H1 (cell line): ENCODE measurements at regions not wholly inside any gene's neighbourhood (a gene's known extent, or its start where the extent isn't known, plus 50 kb on each side); places are given as distances from the start of the nearest gene placed in this dataset.

Experiments used
- EZH2 ChIP-seq: fragments of 200-600 bp; sonication (generic); IDR thresholded peaks from 2 replicates; pipeline ENCODE4 v1.7.1; 2012; ENCODE audit warnings: low read depth, mild to moderate bottlenecking, moderate library complexity, low read length, inconsistent platforms; ENCODE audit not compliant: severe bottlenecking
- JUND ChIP-seq: IDR thresholded peaks from 2 replicates; pipeline ENCODE4 v1.6.1; 2011; ENCODE audit warnings: mild to moderate bottlenecking, improper control_type of control experiment, low read length
- MAX ChIP-seq: IDR thresholded peaks from 2 replicates; pipeline ENCODE4 v1.6.1; 2012; ENCODE audit warnings: inconsistent platforms
- RNF2 ChIP-seq: fragments of 200-900, 300-1000 bp; sonication (generic); IDR thresholded peaks from 2 replicates; pipeline ENCODE4 v1.7.1; 2016; ENCODE audit warnings: borderline replicate concordance, low read depth, mild to moderate bottlenecking, antibody characterized with exemption, low read length; ENCODE audit not compliant: poor library complexity, severe bottlenecking; ENCODE audit errors: missing control alignments
- TCF12 ChIP-seq: IDR thresholded peaks from 2 replicates; pipeline ENCODE4 v1.6.1; 2011; ENCODE audit warnings: low read depth, mild to moderate bottlenecking, low read length
- TF ChIP-seq, protein P1 (sequence below), 3 experiments: IDR thresholded peaks; 1 replicate in 2 of 3; 2 replicates in 1 of 3; pipeline versions ENCODE4 v1.5.1 to v1.6.1; 2011; ENCODE audit warnings: low read length in 3 of 3, mild to moderate bottlenecking in 3 of 3, inconsistent platforms in 2 of 3, low read depth in 1 of 3, moderate library complexity in 1 of 3; ENCODE audit not compliant: insufficient read depth in 1 of 3; ENCODE audit errors: control extremely low read depth in 1 of 3
- TF ChIP-seq, protein P2 (sequence below): fragments of 300-600 bp; sonication (generic); IDR thresholded peaks from 2 replicates; pipeline ENCODE4 v1.7.1; 2012; ENCODE audit warnings: low read length, moderate library complexity, mild to moderate bottlenecking, inconsistent platforms; ENCODE audit not compliant: insufficient replicate concordance

GRCh38 chr6:146997062-146997461 is 207.2 kb upstream of the STXBP5 start:
- TF ChIP-seq, protein P1, sequence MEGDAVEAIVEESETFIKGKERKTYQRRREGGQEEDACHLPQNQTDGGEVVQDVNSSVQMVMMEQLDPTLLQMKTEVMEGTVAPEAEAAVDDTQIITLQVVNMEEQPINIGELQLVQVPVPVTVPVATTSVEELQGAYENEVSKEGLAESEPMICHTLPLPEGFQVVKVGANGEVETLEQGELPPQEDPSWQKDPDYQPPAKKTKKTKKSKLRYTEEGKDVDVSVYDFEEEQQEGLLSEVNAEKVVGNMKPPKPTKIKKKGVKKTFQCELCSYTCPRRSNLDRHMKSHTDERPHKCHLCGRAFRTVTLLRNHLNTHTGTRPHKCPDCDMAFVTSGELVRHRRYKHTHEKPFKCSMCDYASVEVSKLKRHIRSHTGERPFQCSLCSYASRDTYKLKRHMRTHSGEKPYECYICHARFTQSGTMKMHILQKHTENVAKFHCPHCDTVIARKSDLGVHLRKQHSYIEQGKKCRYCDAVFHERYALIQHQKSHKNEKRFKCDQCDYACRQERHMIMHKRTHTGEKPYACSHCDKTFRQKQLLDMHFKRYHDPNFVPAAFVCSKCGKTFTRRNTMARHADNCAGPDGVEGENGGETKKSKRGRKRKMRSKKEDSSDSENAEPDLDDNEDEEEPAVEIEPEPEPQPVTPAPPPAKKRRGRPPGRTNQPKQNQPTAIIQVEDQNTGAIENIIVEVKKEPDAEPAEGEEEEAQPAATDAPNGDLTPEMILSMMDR (IDR thresholded peaks at IDR 0.05; ENCODE audit: control extremely low read depth in 1 of 3, insufficient read depth in 1 of 3, low read depth in 1 of 3, low read length in 3 of 3): no peak
- TF ChIP-seq TCF12 (no peak), JUND (no peak), RNF2 (no peak), EZH2 (no peak), MAX (no peak)
- TF ChIP-seq, protein P2, sequence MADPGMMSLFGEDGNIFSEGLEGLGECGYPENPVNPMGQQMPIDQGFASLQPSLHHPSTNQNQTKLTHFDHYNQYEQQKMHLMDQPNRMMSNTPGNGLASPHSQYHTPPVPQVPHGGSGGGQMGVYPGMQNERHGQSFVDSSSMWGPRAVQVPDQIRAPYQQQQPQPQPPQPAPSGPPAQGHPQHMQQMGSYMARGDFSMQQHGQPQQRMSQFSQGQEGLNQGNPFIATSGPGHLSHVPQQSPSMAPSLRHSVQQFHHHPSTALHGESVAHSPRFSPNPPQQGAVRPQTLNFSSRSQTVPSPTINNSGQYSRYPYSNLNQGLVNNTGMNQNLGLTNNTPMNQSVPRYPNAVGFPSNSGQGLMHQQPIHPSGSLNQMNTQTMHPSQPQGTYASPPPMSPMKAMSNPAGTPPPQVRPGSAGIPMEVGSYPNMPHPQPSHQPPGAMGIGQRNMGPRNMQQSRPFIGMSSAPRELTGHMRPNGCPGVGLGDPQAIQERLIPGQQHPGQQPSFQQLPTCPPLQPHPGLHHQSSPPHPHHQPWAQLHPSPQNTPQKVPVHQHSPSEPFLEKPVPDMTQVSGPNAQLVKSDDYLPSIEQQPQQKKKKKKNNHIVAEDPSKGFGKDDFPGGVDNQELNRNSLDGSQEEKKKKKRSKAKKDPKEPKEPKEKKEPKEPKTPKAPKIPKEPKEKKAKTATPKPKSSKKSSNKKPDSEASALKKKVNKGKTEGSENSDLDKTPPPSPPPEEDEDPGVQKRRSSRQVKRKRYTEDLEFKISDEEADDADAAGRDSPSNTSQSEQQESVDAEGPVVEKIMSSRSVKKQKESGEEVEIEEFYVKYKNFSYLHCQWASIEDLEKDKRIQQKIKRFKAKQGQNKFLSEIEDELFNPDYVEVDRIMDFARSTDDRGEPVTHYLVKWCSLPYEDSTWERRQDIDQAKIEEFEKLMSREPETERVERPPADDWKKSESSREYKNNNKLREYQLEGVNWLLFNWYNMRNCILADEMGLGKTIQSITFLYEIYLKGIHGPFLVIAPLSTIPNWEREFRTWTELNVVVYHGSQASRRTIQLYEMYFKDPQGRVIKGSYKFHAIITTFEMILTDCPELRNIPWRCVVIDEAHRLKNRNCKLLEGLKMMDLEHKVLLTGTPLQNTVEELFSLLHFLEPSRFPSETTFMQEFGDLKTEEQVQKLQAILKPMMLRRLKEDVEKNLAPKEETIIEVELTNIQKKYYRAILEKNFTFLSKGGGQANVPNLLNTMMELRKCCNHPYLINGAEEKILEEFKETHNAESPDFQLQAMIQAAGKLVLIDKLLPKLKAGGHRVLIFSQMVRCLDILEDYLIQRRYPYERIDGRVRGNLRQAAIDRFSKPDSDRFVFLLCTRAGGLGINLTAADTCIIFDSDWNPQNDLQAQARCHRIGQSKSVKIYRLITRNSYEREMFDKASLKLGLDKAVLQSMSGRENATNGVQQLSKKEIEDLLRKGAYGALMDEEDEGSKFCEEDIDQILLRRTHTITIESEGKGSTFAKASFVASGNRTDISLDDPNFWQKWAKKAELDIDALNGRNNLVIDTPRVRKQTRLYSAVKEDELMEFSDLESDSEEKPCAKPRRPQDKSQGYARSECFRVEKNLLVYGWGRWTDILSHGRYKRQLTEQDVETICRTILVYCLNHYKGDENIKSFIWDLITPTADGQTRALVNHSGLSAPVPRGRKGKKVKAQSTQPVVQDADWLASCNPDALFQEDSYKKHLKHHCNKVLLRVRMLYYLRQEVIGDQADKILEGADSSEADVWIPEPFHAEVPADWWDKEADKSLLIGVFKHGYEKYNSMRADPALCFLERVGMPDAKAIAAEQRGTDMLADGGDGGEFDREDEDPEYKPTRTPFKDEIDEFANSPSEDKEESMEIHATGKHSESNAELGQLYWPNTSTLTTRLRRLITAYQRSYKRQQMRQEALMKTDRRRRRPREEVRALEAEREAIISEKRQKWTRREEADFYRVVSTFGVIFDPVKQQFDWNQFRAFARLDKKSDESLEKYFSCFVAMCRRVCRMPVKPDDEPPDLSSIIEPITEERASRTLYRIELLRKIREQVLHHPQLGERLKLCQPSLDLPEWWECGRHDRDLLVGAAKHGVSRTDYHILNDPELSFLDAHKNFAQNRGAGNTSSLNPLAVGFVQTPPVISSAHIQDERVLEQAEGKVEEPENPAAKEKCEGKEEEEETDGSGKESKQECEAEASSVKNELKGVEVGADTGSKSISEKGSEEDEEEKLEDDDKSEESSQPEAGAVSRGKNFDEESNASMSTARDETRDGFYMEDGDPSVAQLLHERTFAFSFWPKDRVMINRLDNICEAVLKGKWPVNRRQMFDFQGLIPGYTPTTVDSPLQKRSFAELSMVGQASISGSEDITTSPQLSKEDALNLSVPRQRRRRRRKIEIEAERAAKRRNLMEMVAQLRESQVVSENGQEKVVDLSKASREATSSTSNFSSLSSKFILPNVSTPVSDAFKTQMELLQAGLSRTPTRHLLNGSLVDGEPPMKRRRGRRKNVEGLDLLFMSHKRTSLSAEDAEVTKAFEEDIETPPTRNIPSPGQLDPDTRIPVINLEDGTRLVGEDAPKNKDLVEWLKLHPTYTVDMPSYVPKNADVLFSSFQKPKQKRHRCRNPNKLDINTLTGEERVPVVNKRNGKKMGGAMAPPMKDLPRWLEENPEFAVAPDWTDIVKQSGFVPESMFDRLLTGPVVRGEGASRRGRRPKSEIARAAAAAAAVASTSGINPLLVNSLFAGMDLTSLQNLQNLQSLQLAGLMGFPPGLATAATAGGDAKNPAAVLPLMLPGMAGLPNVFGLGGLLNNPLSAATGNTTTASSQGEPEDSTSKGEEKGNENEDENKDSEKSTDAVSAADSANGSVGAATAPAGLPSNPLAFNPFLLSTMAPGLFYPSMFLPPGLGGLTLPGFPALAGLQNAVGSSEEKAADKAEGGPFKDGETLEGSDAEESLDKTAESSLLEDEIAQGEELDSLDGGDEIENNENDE: no peak
